Right renal pelvis (tissue), 4 donors: ENCODE measurements at regions not wholly inside any gene's neighbourhood (a gene's known extent, or its start where the extent isn't known, plus 50 kb on each side); places are given as distances from the start of the nearest gene placed in this dataset.

ENCODE experiments used
- DNase-seq, 4 donors: peaks; one replicate each; pipeline ENCODE4 v3.0.0-alpha.2; 2013; ENCODE audit warnings: low read depth in 4 of 4, low spot score in 3 of 4, missing footprints in 1 of 4

DNA sequence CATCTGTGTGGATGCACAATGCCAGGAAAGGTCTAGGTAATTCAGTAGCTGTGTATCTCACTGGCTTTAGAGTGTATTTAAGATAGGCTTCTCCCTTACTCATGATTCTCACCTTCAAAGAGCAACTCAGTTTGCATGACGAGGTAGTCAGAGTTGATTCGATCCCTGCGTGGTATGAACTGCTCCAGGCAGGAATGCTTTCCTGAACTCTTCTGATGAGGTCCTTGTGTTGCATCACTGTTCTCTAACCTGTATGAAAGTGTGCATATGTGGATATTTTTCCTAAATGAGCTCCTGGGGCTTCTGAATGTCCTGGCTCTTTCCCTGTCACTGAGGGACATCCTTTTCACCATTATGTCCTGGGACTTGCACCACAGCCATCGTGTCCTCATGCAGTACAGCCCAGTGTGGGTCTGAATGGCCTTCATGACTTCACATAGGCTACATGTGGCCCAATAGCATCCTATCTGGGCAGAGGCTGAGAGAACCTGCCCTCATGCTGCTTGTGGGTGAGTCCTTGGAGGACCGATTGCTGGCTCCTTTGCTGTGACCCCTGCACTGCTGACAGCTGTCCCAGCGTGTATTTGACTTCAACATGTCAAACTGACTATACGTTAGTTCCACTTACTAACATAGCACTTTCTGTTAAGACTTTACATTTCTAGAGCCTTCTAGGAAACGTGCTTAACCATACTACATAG lies 65.3 kb upstream of the WDR1 start:
- DNase-seq: no peak

DNA sequence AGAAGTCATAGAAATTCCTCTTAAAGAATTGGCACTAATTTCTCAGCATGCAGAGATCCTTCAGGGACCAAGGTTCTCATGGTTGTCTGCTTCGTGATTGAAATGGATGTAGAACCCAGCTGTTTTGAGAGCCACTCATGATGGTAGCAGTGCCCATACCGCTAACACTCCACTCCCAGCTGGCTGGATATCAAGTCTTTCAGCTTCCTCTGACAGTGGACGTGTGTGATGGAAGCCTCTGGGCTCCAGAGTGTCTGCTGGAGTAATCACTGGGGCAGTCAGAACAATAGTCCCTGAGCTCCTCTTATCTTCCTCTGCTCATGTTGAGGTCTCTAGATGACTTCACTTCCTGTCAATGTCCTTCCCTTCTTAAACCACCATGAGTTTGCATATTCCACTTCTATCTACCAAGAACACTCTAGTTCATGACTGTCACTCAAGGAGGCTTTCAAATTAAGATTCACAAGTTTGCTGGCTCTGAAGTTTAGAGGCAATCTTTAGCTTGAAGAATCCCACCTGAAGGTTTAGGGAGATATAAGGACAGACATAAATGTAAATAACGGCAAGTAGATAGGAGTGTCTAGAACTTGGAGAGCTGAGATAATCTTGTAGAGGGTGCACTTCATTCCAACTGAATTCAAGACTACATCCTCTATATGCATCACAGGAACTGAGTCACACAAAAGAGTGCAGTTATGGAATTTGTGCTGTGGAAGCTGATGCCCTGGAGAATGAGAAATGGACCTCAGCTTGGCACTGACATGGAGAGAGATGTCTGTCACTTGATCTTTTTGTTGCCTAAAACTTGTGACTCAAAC lies 64.5 kb upstream of the WDR1 start:
- no peak for DNase-seq

DNA sequence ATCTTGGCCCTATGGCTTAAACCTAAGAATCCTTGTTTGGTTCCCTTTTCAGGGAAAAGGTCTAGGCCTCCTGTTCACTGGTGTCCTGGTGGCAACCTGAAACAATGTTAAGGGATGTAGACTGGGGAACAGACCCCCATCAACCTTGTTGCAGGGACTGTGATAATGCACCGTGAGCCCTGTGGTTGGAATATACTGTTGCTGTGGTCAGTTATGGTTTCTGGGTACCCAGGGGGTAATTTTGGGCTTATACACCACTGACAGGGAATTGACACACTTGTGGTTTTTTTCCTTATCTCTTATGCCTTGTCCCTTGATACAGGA lies 64.0 kb upstream of the WDR1 start:
- no peak for DNase-seq

DNA sequence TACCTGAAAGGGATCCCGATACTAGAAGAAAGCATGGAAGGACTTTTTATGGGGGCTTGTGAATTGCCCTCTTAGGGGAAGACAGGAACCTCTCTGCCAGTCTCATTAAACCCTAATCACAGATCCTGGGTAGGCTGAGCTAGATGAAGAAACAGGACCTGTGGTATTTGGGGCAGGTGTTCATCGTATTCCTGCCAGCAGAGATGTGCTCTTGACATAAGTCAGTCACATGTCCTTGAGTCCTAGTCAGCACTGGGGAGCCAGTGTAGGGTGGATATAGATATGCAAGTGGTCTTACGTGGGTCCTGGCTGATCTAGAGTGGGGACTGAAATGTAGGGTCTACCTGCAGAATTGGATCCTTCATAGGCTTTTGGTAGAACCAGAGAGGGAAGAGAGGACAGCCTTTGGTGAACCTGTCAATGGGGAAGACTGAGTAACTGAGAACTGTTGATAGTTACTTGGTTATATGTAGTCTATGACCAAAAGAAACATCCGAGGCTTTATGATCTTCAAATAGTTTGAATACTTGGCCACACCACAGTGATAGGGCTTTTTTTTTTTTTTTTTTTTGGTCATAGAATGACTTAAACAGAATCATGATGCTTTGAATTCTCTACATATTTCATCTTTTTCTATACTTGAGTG lies 63.5 kb upstream of the WDR1 start:
- no peak for DNase-seq

DNA sequence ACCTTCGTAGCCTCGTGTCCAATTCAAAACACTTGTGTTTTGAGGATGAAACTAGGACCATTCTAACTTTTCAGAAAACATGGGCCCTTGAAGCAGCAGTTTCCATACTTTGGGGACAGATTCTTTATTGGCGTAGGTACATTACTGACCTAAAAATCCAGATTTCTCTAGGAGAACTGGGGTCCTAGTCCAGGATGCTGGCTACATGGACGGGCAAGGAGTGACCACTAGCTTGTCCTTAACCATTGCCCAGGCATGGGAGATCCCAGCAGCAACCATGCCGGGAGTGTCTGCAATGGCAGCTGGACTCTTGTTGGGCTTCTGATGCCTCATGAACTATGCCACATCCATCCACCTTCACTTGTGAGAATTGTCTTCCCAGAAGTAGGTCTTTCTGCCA lies 62.2 kb upstream of the WDR1 start:
- no peak for DNase-seq

DNA sequence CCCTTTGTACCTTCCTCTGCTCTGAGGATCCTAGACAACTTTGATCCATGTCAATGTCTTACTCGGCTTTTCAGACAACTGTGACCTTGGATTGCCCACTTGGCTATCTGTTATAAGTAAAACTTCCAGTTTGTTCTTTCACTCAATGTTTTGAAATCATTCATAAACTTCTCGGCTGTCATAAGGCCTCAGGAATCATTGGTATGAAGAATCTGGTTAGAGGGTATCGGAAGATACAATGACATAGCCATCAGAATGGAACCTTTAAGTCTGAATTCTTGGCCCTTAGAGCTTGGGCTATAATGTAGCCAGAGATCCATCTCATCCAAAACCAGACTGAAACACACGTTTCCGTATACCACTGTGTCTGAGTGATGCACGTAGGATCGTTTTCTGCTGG lies 59.0 kb upstream of the WDR1 start:
- DNase-seq: no peak

DNA sequence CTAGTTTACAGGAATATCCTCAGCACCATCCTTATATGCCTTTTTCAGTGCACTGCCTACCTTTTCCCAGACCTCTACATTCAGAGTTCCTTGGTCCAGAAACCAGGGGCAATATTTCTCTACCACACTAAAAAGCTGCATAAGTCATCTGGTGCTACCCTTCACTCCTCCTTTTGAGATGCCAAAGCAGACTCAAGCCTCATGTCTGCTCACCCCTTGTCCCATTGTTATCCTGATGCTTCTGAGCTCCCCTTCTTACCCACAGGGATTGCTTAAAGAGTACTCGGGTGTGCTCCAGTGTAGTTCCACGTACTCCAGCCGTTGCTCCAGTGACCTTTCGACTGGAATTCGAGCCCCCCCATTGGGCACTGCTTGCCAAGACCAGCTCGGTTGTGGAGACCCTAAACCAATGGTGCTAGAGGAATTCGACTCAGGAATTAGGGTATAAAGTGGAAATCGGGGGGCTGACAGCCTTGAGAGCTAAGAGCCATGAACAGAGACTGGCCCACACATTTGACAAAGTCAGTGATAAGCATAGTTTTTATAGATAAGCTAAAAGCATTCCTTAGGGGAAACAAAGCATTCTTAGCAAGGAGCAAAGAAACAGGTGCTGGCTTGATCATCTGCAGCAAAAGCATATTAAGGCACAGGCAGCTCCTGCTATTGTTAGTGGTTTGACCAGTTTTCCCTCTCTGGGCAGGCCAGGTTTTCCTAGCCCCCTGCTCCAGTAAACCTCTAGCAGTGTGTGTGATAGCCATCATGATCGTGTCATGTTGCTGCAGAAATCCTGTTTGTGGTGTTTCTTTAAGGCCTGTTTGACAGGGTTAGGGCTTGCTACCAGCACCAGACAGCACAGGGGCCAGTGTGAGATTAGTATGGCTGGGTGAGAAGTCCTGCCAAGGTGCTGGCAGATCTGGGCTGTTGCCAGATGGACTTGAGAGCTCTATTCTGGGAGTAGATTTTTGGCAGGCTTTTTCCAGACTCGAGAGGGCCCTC lies 57.5 kb upstream of the WDR1 start:
- DNase-seq: peak in 1 of 4 donors; percentile 42

DNA sequence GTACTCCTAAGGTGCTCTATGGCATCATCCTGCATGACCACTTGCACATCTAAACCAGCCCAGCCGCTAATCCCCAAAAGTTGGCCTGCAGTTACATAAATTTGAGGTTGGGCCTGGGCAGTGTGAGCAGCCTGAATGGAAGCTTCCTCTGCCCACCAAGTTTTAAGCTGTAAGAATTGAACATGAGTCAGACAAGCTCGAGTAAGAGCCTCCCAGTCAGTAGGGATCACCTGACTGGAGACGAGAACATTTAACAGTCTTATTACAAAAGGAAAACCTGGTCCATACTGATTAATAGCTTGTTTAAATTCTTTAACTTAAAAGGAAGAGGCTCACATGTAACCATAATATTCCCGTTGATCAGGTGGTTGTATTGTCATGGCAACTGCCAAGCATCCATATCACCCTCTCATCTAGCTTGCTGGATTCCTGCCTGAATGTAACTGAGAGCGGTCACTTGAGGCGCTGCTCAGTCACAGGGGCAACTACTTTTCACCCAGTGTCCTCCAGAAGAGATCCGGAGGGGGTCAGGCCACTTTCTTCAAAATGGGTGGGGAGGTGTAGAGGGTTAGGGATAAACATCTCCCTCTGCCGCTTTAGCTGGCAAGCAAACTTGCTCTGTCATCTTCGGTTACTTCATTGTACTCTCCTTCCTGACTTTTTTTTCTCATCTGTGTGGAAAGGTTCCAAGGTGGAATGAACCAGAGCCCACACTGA lies 56.6 kb upstream of the WDR1 start:
- no peak for DNase-seq

DNA sequence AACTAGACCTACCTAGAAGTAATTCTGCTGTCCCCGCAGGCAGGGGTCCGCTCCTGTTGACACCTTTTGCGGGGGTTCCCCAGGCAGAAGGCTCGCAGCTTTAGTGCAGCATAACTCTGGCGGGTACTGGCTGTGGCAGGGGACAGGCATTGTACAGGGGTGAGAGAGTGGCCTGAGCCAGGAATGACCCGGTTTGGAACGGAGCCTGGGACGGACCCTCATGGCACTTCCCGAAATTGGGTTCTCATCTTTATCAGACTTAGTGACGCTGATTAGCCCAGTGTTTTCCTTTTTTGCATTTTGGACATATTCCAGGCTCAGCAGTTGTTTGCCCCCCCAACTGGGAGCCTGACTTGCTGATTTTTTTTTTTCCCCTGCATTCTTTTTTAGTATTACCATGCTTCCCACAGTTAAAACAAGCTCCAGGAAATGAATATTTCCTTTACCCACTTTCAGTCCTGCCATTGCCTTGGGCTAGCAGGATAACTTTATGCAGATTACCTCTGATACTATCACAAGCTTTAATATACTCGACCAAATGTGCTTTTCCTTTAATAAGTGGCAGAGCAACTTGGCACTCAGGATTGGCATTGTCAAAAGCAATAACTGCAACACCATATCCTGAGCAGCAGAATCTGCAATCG lies 55.8 kb upstream of the WDR1 start:
- DNase-seq: no peak

DNA sequence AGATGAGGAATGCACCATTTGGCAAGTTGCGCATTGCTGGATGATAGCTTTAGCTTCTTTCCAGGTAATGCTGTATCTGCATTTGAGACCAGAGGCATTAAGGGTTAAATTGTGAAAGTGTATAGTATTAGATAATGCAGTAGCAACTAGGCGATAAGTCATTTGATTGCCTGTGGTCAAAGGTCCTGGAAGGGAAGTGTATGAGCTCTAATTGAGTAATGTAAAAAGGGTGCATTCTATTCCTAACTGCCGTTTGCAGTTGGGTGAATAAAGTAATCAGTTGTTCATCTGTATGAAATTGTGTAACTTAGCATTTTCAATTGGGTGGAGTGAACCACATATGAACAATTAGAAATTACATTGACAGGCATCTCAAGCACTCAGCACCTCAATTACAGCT lies 54.5 kb upstream of the WDR1 start:
- DNase-seq: no peak

DNA sequence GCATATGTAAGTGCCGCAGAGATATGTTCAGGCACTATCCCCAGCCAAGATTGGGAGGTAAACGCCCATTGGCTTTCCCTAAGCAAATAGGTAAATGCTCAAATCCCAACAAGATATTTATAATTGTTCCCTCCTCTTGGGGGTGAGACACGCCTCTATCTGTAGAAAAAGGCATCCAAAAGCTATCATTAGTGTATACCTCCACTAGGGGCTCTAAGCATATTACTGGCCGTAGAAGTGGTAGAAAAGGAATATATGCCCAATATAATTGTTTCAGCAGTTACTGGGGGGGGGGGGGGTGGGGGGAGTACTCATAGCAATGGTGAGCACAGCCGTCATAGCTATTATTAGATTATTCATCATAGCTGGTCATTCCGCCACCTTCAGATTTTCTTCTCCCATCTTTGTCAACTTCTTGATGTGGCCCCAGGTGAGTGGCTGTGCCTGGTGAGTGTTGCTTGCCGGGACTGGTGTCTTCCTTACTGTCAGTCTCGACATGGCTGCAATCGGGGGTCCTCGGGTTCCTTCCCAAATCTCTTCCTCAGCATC lies 53.3 kb upstream of the WDR1 start:
- no peak for DNase-seq

DNA sequence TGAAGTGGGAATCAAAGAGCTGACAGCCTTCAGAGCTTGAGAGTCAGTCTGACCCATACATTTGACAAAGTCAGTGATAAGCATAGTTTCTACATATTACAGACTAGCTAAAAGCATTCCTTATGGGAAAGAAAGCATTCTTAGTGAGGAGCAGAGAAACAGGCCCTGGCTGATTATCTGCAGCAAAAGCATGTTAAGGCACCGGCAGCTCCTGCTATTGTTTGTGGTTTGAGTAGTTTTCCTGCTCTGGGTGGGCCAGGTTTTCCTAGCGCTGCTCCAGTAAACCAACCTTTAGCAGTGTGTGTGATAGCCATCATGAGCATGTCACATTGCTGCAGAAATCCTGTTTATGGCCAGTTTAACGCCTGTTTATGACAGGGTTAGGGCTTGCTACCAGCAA lies 51.6 kb upstream of the WDR1 start:
- no peak for DNase-seq

DNA sequence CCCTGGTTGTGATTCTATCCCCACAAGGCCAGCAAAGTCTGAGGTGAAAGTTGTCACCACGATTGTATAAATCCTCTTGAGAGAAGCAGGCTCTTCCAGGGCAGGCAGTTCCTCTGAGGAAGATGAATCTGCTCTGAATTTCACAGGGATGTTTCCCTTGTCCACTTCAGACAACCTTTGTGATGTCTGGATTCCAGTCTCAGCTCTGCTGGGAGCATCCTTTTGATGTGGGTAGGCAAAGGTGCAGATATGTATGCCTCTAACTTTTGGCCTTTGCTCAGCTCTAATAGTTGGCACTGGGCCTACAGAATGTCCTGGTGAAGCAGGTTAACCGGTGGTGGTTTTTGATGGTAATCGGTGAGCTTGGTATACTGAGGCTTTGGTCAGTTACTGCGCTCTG lies 50.6 kb upstream of the WDR1 start:
- DNase-seq: no peak
